Trophoblast cell (in vitro differentiated cells and primary cell): ENCODE measurements at regions not wholly inside any gene's neighbourhood (a gene's known extent, or its start where the extent isn't known, plus 50 kb on each side); places are given as distances from the start of the nearest gene placed in this dataset.

Source experiments
- DNase-seq, 2 donors: peaks; one replicate each; pipeline ENCODE4 v3.0.0-alpha.2; 2016
- H2AFZ ChIP-seq: 2 replicates; pipeline ENCODE4 v1.6.1; 2013; ENCODE audit warnings: low read length, moderate library complexity, mild to moderate bottlenecking; ENCODE audit not compliant: insufficient read depth, poor library complexity
- H2AK5ac ChIP-seq: 2 replicates; pipeline ENCODE4 v1.6.1; 2013; ENCODE audit warnings: mild to moderate bottlenecking, low read length
- H2BK120ac ChIP-seq: 2 replicates; pipeline ENCODE4 v1.6.1; 2013; ENCODE audit warnings: low read length, mild to moderate bottlenecking, moderate library complexity; ENCODE audit not compliant: insufficient read depth, poor library complexity
- H2BK12ac ChIP-seq: 2 replicates; pipeline ENCODE4 v1.6.1; 2013; ENCODE audit warnings: mild to moderate bottlenecking, low read length, moderate library complexity
- H2BK5ac ChIP-seq: 2 replicates; pipeline ENCODE4 v1.6.1; 2013; ENCODE audit warnings: low read length, low read depth, moderate library complexity, mild to moderate bottlenecking; ENCODE audit not compliant: poor library complexity
- H3K14ac ChIP-seq: 2 replicates; pipeline ENCODE4 v1.6.1; 2013; ENCODE audit warnings: mild to moderate bottlenecking, low read length
- H3K18ac ChIP-seq: 2 replicates; pipeline ENCODE4 v1.6.1; 2013; ENCODE audit warnings: mild to moderate bottlenecking, low read length
- H3K23ac ChIP-seq: 2 replicates; pipeline ENCODE4 v1.6.1; 2013; ENCODE audit warnings: low read length
- H3K27ac ChIP-seq: 2 replicates; pipeline ENCODE4 v1.5.1; 2013; ENCODE audit warnings: low read depth, mild to moderate bottlenecking, inconsistent platforms, low read length, moderate library complexity
- H3K27me3 ChIP-seq: 2 replicates; pipeline ENCODE4 v1.6.1; 2013; ENCODE audit warnings: inconsistent platforms, mild to moderate bottlenecking, low read length, moderate library complexity; ENCODE audit not compliant: insufficient read depth
- H3K36me3 ChIP-seq, 2 experiments: 1 replicate in 1 of 2; 2 replicates in 1 of 2; pipeline ENCODE4 v1.6.1; 2013; ENCODE audit warnings: low read length in 2 of 2, mild to moderate bottlenecking in 2 of 2, moderate library complexity in 1 of 2; ENCODE audit not compliant: insufficient read depth in 2 of 2, control insufficient read depth in 1 of 2
- H3K4ac ChIP-seq: 2 replicates; pipeline ENCODE4 v1.6.1; 2013; ENCODE audit warnings: low read depth, mild to moderate bottlenecking, low read length, moderate library complexity
- H3K4me1 ChIP-seq, 2 experiments: 1 replicate in 1 of 2; 2 replicates in 1 of 2; pipeline ENCODE4 v1.6.1; 2013; ENCODE audit warnings: low read length in 2 of 2, mild to moderate bottlenecking in 2 of 2, moderate library complexity in 1 of 2; ENCODE audit not compliant: insufficient read depth in 2 of 2, control insufficient read depth in 1 of 2
- H3K4me2 ChIP-seq: 2 replicates; pipeline ENCODE4 v1.6.1; 2013; ENCODE audit warnings: inconsistent platforms, mild to moderate bottlenecking, low read length, moderate library complexity
- H3K4me3 ChIP-seq: 2 replicates; pipeline ENCODE4 v1.5.1; 2013; ENCODE audit warnings: mild to moderate bottlenecking, low read depth, low read length, inconsistent platforms
- H3K79me1 ChIP-seq: one replicate; pipeline ENCODE4 v1.6.1; 2013; ENCODE audit warnings: low read length
- H3K79me2 ChIP-seq: 2 replicates; pipeline ENCODE4 v1.6.1; 2013; ENCODE audit warnings: low read length, mild to moderate bottlenecking; ENCODE audit not compliant: control insufficient read depth, insufficient read depth, poor library complexity
- H3K9ac ChIP-seq: 2 replicates; pipeline ENCODE4 v1.6.1; 2013; ENCODE audit warnings: mild to moderate bottlenecking, low read length
- H3K9me3 ChIP-seq: 2 replicates; pipeline ENCODE4 v1.6.1; 2013; ENCODE audit warnings: low read depth, mild to moderate bottlenecking, control low read depth, inconsistent platforms, low read length; ENCODE audit not compliant: insufficient read depth
- H4K12ac ChIP-seq: 2 replicates; pipeline ENCODE4 v1.6.1; 2013; ENCODE audit warnings: low read depth, mild to moderate bottlenecking, low read length, moderate library complexity
- H4K8ac ChIP-seq: 2 replicates; pipeline ENCODE4 v1.6.1; 2013; ENCODE audit warnings: low read depth, mild to moderate bottlenecking, low read length, moderate library complexity
- H4K91ac ChIP-seq: one replicate; pipeline ENCODE4 v1.6.1; 2013; ENCODE audit warnings: low read depth, mild to moderate bottlenecking, low read length, moderate library complexity
- WGBS: extraction: QIAGEN DNeasy Blood & Tissue Kit; methylation state at CpG from one replicate; pipeline ENCODE4 v1.1.7; 2013; ENCODE audit warnings: missing lambda C conversion rate; ENCODE audit not compliant: insufficient read length, insufficient coverage; ENCODE audit errors: extremely low coverage; 5-methylcytosine and 5-hydroxymethylcytosine counted together

DNA sequence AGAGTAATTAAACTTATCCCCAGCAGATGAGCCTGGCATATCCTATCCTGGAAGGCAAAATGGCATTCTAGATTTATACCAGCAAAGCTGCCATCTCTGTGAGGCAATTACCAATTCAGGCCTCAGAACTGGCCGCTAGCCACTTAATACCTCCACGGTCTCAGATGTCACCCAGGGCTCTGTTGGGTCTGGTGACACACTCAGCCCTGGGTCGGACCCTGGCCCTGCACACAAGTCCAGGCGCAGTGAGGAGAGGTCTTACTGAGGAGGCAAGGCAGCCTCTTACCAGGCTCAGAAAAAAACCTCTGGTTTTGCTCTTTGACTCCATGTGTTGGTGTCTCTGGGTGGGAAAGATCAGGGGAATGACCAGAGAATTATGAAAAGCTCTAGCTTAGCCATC, 186.6 kb downstream of the EMX2 start:
- no peaks in the 10 kb centered on the region for H3K27me3 ChIP-seq
- H3K79me2 ChIP-seq, result no peaks in the 10 kb centered on the region
- no peaks in the 10 kb centered on the region for H3K36me3 ChIP-seq
- no peak overlapping the region for H4K91ac ChIP-seq
- H4K12ac ChIP-seq, result no peak overlapping the region
- no peaks in the 10 kb centered on the region for H3K79me1 ChIP-seq
- WGBS, result no CpG with 5 or more reads among the region's 4 CpGs
- no peak overlapping the region for H3K4ac ChIP-seq
- DNase-seq, result no peak
- no peak overlapping the region for H3K23ac ChIP-seq
- H2AFZ ChIP-seq, result no peak overlapping the region
- H3K4me1 ChIP-seq, result no peaks in the 10 kb centered on the region
- no peak overlapping the region for H4K8ac ChIP-seq
- no peak overlapping the region for H2BK12ac ChIP-seq
- H3K4me3 ChIP-seq, result no peak overlapping the region
- no peak overlapping the region for H2AK5ac ChIP-seq
- H3K27ac ChIP-seq, result no peak overlapping the region
- H3K18ac ChIP-seq, result no peak overlapping the region
- no peak overlapping the region for H3K14ac ChIP-seq
- H2BK5ac ChIP-seq, result no peak overlapping the region
- H3K9me3 ChIP-seq, result no peaks in the 10 kb centered on the region
- no peak overlapping the region for H3K9ac ChIP-seq
- H2BK120ac ChIP-seq, result no peak overlapping the region
- H3K4me2 ChIP-seq, result no peak overlapping the region

DNA sequence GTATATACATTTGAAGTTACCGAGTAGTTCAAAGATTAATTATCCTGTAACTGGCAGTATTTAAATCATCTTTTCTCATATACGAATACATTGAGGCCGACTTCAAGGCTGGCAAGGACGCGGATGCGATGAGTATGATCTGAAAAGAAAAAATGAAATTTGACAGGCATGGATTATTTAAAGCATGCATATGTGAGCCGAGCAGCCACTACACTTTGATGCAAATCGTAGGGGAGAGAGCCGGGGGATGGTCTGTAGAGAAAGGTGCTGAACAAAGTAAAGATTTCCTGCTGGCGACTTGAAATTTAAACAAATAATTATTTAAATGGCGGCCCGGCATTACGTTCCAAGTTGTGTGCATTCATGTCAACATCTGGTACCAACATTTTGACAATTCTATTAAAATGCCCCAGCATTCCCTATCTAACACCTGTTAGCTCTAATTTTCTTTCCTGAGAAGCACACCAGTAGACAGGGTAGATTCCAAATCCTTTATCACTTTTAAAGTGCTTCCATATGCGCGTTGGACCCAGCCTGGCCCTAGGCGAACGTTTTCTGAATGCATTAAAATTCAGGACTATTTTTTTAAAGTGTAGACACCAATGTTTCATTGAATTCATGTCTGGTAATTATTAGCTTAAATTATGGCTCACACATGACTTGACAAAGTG, 188.7 kb downstream of the EMX2 start:
- Histone ChIP-seq H4K91ac (no peak overlapping the region), H3K79me2 (no peaks in the 10 kb centered on the region), H2BK120ac (no peak overlapping the region), H3K9me3 (no peaks in the 10 kb centered on the region), H4K12ac (no peak overlapping the region), H3K14ac (no peak overlapping the region), H3K36me3 (no peaks in the 10 kb centered on the region), H3K4me3 (no peak overlapping the region), H2AK5ac (no peak overlapping the region), H3K4me1 (no peaks in the 10 kb centered on the region), H4K8ac (no peak overlapping the region), H3K18ac (no peak overlapping the region), H3K9ac (no peak overlapping the region), H2AFZ (no peak overlapping the region), H2BK12ac (no peak overlapping the region), H3K4me2 (no peak overlapping the region), H2BK5ac (no peak overlapping the region), H3K4ac (no peak overlapping the region), H3K23ac (no peak overlapping the region), H3K27me3 (no peaks in the 10 kb centered on the region), H3K27ac (no peak overlapping the region), H3K79me1 (no peaks in the 10 kb centered on the region)
- no peak for DNase-seq
- WGBS, result no CpG with 5 or more reads among the region's 17 CpGs

GRCh38 chr10:117734731-117735405, 192.3 kb downstream of the EMX2 start:
- no CpG with 5 or more reads among the region's 48 CpGs for WGBS
- DNase-seq, result no peak

DNA sequence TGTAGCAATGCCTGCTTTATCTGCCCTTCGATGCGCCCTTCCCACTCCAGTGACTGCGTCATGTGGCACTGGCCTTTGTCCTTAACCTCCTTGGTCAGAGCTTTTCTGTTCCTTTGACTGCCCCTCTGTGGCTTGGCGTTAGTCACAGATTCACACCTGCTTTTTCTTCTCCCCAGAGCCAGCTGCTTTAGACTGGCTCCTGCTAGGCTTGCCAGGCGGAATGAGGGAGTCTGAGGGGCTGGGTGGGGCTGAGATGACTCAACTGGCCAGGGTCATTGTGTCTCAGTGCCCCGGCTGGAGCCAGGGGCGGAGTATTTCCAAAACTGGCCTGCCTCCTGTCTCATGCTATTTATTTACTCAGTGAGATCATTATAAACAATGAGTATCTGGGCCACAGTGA, 194.1 kb downstream of the EMX2 start:
- no peak overlapping the region for H2BK120ac ChIP-seq
- no peak overlapping the region for H2AFZ ChIP-seq
- no peak overlapping the region for H4K8ac ChIP-seq
- H3K18ac ChIP-seq, result no peak overlapping the region
- no peak overlapping the region for H2BK12ac ChIP-seq
- no CpG with 5 or more reads among the region's 7 CpGs for WGBS
- H3K14ac ChIP-seq, result no peak overlapping the region
- H3K4ac ChIP-seq, result no peak overlapping the region
- H3K27ac ChIP-seq, result no peak overlapping the region
- H3K4me3 ChIP-seq, result no peak overlapping the region
- no peak overlapping the region for H3K23ac ChIP-seq
- DNase-seq, result no peak
- no peaks in the 10 kb centered on the region for H3K79me1 ChIP-seq
- no peak overlapping the region for H2BK5ac ChIP-seq
- no peaks in the 10 kb centered on the region for H3K4me1 ChIP-seq
- H2AK5ac ChIP-seq, result no peak overlapping the region
- no peaks in the 10 kb centered on the region for H3K36me3 ChIP-seq
- H3K9ac ChIP-seq, result no peak overlapping the region
- H3K79me2 ChIP-seq, result no peaks in the 10 kb centered on the region
- H3K4me2 ChIP-seq, result no peak overlapping the region
- no peak overlapping the region for H4K91ac ChIP-seq
- no peak overlapping the region for H4K12ac ChIP-seq
- H3K27me3 ChIP-seq, result no peaks in the 10 kb centered on the region
- no peaks in the 10 kb centered on the region for H3K9me3 ChIP-seq

More at GRCh38 chr10:117734731-117735405, 192.3 kb downstream of the EMX2 start:
- Histone ChIP-seq H3K79me2 (no peaks in the 10 kb centered on the region), H3K27ac (no peak overlapping the region), H3K18ac (no peak overlapping the region), H3K9ac (no peak overlapping the region), H4K91ac (no peak overlapping the region), H3K4me1 (no peaks in the 10 kb centered on the region), H2BK120ac (no peak overlapping the region), H4K12ac (no peak overlapping the region), H2BK12ac (no peak overlapping the region), H2AK5ac (no peak overlapping the region), H3K4me3 (peak overlapping the region; percentile 20), H3K4me2 (peak overlapping the region; percentile 57), H4K8ac (no peak overlapping the region), H3K79me1 (no peaks in the 10 kb centered on the region), H3K36me3 (no peaks in the 10 kb centered on the region), H3K9me3 (no peaks in the 10 kb centered on the region), H3K4ac (no peak overlapping the region), H3K27me3 (no peaks in the 10 kb centered on the region), H3K23ac (no peak overlapping the region), H2AFZ (no peak overlapping the region), H2BK5ac (no peak overlapping the region), H3K14ac (no peak overlapping the region)
